ENCODE measurements at regions not wholly inside any gene's neighbourhood (a gene's known extent, or its start where the extent isn't known, plus 50 kb on each side); places are given as distances from the start of the nearest gene placed in this dataset.
"Not testable (repeated sequence)": the region's sequence is repeated elsewhere in the genome, so short reads cannot be mapped to it uniquely, and the experiment has no call there.

DNA sequence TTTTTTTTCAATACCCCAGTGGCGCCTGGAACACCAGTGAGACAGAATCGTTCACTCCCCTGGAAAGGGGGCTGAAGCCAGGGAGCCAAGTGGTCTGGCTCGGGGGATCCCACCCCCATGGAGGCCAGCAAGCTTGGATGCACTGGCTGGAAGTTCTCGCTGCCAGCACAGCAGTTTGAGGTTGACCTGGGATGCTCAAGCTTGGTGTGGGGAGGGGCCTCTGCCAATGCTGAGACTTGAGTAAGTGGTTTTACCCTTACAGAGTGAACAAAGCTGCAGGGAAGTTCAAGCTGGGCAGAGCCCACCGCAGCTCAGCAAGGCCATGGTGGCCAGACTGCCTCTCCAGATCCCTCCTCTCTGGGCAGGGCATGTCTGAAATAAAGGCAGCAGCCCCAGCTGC, 276.2 kb upstream of the CNTN6 start:
- DNase-seq (ENCODE audit: low spot score) = no peak

DNA sequence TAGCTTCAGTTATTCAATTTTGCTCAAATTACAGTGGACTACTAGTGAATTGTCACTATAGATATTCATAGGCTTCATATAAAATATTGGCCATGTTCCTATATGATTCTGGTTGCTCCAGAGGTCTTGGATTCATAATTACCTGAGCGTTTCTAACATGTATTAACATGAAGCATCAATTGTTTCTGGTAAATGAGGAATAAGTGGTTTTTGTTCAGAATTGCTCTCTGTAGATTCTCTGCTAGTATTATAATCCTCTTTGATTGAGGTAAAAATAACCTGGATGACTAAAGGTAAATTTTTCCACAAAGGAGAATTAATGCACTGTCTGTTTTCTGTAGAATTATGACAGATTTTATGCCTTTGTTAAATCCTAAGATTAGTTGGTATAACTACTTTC, 258.1 kb upstream of the CNTN6 start:
- no peak for DNase-seq (ENCODE audit: low spot score)

DNA sequence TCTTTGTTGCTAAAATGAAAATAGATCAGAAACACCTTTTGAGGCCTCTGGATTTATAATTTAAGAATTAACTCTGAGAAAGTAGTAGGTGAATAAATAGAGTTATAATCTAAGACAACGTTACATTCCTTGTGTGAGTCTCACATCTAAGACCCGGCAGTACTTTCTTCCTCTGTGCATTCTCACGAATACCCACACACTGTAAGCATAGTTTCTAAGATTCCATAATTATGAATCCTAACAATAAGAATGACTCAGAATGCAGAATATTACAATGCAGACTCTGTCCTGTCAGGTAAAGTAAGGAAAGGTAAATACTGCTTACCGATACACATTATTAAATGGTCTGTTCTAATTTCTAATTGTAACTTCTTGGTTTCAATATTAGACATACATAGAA, 257.7 kb upstream of the CNTN6 start:
- DNase-seq (ENCODE audit: low spot score) = no peak

DNA sequence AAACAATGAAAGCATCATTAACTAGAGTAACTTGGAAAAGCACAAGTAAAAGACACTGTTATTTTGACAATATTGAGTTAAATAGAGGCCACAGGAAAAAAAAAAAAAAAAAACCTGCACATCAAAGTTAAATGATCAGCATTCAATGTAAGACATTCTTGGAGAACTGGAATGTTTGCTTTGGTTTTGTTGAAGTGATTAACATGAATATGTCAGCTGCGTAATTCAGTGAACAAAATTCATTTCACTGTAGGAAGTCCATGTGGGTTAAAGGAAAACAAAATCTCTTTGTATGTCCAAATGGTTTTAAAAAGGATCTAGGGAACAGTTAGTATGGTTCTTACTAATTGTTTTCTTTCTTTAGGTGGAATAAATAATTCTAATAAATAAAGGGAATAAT, 252.8 kb upstream of the CNTN6 start:
- DNase-seq (ENCODE audit: low spot score) = no peak

DNA sequence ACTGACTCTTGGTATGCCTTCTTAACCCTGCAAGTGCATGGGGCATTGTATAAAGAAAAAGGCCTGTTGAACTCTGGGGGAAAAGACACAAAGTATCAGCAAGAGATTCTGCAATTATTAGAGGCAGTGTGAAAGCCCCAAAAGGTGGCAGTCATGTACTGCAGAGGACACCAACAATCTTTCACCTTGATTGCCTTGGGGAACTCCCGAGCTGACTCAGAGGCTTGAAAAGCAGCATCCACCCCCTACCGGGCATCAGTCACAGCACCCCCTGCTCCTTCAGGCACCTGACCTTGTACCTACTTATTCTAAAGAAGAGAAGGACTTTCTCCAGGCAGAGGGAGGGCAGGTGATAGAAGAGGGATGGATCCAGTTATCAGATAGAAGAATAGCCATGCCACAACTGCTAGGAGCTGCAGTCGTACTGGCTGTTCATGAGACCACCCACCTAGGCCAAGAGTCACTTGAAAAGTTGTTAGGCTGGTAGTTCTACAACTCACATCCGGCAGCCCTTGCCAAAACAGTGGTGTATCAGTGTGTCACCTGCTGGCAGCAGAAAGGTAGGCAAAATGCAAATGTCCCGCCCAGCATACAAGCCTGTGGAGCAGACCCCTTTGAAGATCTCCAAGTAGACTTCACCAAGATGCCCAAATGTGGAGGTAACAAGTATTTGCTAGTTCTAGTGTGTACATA, 241.6 kb upstream of the CNTN6 start:
- DNase-seq (ENCODE audit: low spot score) = no peak

DNA sequence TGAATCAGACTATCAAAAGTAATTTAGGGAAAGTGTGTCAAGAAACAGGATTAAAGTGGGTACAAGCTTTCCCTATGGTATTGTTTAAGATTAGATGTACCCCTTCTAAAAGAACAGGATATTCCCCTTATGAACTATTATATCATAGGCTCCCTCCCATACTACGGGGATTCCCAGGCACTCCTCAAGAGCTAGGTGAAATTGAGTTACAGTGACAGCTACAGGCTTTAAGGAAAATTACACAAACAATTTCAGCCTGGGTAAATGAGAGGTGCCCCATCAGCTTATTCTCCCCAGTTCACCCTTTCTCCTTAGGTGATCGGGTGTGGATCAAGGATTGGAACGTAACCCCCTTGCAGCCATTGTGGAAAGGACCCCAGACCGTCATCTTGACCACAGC, 240.8 kb upstream of the CNTN6 start:
- no peak for DNase-seq (ENCODE audit: low spot score)

DNA sequence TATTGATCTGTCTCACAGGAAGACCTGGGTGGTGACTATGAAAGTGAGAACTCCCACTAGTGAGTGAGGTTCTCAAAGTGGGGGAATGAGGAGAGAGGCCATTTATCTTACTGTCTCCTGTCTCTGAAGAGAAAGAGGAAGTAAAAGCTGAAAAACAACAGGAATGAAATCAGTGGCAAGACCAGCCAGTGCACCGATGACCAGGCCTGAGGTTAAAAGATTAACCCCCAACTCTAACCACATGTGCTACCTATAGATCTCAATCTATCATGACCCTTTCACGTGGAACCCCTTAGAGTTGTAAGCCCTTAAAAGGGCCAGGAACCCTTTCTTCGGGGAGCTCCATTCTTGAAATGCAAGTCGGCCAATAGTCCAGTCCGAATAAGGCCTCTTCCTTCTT, 239.3 kb upstream of the CNTN6 start:
- DNase-seq (ENCODE audit: low spot score) = no peak

DNA sequence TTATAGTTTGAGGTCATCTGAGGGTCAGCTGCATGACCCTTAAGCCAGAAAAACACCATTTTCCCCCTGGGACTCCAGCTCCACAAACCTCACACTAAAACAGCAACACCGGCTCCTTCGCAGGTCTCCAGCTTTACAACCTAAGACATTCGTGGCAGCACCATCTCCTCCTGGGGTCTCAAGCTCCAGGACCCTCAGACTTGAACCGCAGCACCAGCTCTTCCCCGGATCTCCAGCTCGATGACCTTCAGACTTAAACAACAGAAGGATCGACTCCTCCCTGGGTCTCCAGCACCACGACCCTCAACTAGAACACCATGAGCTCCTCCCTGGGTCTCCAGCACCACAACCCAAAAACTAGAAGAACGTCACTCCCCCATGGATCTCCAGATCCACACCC, 233.7 kb upstream of the CNTN6 start:
- DNase-seq (ENCODE audit: low spot score) = no peak

DNA sequence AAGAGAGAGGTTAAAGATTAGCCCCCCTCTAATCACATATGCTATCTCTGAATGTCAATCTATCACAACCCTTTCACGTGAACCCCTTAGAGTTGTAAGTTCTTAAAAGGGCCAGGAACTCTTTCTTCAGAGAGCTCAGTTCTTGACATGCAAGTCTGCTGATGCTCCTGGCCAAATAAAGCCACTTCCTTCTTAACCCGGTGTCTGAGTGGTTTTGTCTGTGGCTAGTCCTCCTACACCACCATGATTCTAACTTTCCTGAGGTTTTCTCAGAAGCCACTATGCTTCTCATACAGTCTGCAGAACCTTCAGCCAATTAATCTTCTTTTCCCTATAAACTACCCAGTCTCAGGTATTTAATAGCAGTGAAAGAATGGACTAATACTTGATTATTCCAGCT, 231.1 kb upstream of the CNTN6 start:
- no peak for DNase-seq (ENCODE audit: low spot score)

DNA sequence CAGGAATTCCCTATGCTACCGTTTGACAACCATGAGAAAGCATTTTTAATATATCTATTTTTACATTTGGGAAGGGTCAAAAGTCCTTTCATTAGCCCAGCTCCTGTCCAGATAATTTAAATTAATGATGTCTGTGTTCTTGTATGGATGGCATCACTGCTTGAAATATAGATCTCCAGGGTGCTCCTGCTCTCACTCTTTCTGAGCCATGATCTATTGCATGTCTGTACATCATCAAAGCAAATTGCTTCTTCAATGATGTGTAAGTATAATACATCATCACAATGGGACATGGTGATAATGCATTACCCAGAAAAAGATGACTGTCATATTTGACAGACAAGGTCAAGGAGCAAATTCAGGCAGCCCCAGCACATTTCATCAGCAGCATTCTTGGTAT, 223.6 kb upstream of the CNTN6 start:
- no peak for DNase-seq (ENCODE audit: low spot score)

DNA sequence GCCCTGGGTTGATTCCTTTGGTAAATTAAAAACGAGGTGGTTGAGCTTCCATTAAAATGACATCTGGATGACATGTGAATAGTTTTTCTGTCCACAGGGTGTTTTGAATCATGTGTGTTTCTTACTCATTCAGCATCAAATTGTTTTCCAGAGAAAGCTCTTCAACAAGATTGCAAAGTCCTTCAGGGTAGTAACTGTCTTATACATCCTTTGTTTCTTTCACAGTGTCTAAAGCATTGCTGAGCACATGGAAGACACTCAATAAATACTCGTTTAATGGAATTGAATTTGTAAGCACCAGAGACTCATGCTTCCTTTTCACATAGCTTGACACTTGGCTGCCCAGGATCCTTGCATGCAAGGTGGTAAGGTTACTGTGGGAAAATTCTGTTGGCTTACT, 223.1 kb upstream of the CNTN6 start:
- DNase-seq (ENCODE audit: low spot score) = no peak

DNA sequence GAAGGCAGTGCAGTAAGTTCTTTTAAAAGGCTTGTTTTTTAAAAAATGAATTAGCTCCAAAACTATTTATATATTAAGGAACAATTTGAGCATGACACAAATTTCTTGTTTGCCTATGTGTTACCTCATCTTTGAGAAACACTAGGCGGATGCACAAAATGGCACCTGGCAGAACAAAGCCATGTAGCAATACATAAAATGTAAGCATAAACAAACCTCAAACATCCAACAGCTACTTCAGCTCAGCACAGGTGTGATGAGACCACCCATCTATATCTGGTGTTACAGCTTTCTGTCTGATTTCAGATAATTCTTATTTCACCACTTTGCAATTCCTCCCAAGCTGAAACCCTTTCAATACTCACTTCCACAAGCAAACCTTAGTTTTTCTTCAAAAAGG, 221.2 kb upstream of the CNTN6 start:
- DNase-seq (ENCODE audit: low spot score) = no peak

DNA sequence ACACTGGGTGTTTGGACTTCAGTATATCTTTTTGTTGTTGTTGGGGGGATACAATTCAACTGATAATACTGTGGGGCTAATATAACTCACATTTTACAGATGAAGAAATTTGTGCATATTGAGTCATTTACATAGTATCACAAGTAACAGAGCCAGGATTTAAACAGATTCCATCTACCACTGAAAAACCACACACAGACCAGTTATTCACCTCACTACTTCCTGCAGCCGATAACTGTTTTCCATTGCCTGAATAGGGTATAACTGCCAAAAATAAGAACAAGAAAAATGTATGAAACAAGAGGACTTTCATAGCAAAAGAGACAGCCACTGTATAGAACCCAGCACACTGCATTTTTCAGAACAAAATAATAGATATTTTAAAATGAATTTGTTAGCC, 215.8 kb upstream of the CNTN6 start:
- DNase-seq (ENCODE audit: low spot score) = no peak

DNA sequence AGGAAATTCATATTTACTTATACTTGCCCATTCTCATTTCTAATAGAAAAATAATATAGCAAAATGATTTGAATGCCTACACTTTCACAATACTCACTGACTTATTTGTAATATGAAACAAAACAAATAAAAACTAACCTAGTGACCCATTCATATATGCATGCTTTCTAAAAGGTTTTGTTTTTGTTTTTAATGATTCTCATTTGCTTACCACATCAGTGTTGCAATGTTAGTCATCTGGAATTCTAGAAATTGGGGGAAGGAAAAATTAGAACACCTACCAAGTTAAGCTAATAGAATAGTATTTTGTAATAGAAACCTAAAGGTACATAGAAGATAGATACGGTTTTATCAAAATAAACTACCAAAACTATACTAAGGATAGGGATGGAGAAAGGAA, 214.1 kb upstream of the CNTN6 start:
- no peak for DNase-seq (ENCODE audit: low spot score)

DNA sequence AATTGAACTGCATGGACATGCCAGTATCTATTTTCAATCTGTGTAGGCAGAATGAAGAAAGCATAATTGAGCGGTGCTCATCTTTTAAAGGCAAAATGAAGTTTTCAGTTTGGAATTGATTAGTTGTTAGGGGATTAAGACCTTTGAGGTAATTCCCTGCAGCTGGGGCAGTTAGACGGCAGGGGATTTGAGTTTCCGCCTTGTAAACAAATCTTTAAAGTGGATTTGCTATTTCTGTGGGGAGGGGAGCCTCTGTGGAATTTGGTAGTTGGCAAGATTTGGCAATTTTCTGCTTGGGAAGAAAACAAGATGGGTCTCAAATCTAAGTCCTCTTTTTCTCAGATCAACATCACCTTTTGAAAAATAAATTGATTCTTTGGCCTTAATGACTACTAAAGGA, 212.5 kb upstream of the CNTN6 start:
- DNase-seq (ENCODE audit: low spot score) = no peak

DNA sequence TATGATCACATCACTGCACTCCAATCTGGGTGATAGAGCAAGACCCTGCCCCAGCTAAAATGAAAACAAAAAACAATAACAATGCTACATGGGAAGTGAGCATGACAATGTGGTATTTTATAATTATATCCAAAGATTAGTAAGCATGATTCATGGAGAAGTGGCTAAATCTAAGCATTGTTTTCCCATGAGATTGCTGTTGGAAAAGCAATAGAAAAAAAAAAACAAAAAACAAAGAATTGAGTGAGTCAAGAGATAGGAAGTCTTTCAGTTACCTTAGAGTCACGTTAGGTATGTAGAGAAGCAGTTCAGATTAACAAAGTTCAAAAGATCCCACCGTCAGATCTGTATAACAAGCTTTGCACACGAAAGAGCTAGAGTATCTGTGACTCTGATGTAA, 210.3 kb upstream of the CNTN6 start:
- DNase-seq (ENCODE audit: low spot score) = no peak

DNA sequence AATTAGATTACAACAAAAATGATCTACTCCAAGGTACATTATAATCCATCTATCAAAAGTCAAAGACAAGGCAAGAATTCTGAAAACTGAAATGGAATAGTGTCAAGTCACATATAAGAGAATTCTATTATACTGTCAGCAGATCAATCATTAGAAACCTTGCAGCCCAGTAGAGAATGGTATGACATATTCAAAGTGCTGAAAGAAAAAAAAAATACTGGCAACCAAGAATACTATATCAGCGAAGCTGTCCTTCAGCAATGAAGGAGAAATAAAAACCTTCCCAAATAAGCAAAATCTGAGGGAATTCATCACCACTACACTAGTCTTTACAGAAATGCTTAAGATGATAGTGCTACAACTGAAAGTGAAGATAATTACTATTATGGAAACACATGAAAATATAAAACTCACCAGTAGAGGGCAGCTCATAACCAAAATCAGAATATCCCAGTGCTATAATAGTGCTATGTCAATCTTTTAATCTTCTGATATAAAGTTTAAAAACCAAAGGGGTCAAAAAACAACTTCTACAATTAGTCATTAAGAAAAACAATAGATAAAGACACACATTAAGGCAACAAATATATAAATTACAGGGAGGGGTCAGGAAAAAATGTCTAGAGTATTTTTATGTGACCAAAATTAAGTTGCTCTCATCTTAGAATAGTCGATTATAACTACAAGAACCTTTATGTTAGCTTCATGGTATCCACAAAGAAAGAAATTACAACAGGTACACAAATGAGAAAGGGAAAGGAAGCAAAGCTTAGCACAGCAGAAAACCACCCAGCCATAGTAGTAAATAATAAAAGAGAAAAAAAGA, 190.7 kb upstream of the CNTN6 start:
- peak; percentile 13 for DNase-seq (ENCODE audit: low spot score)

DNA sequence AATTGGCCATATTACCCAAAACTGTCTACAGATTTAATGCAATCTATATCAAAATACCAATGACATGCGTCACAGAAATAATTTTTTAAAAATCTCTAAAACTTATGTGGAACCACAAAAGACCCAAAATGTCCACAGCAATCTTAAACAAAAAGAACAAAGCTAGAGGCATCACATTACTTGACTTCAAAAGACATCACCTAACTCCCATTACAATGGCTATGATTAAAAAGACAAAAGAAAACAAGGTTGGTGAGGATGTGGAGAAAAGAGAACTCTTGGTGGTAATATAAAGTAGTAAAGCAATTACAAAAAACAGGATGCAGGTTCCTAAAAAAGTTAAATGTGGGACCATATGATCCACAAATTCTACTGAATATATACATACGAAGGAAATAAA, 187.6 kb upstream of the CNTN6 start:
- DNase-seq (ENCODE audit: low spot score) = no peak

DNA sequence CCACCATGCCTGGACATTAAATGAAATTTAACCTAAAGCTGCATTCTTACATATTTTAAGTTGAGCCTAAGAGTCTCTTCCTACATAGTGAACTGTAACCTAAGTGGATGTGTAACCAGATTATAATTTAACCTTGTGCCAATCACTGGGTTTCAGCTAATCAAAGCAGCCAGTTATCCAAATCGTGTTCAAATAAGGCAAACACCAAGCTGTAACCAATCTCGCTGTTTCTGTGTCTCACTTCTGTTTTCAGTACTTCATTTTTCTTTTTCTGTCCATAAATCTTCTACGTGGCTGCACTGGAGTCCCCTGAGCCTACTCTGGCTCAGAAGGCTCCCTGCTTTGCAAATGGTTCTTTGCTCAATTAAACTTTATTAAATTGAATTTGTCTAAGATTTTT, 186.1 kb upstream of the CNTN6 start:
- no peak for DNase-seq (ENCODE audit: low spot score)

DNA sequence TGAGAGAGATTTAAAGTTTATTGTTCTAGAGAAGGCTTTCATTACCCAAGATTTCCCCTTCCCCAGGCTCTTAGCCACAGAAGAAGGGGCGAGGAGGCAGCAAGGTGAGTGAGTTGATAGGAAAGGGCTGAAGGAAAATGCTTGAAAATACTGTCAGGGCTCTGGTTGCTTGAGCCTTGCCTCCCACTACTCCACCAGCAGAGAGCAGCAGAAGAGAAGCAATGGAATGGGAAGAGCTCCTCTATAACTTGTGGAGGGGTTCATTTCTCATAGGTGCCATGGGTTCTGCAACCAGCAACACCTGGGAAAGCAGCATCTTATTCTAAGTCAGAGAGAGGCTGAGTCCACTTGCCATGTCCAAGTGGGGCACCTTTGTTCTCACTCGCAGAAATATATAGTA, 184.0 kb upstream of the CNTN6 start:
- no peak for DNase-seq (ENCODE audit: low spot score)

DNA sequence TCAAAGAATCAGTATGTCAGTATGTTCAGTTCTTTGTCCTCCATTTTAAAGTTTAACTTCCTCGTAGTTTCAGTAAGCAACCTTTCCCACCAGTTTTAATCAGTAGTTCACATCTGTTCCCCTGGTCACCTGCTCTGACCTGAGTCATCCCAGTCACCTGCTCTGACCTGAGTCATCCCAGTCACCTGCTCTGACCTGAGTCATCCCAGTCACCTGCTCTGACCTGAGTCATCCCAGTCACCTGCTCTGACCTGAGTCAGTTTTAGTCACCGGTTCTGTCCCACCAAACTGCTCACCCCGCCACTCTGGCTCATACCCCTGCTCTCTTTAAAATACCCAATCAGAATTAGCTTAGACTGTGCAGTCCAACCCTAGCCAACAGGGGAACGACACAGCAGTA, 180.1 kb upstream of the CNTN6 start:
- DNase-seq (ENCODE audit: low spot score) = not testable (repeated sequence)

DNA sequence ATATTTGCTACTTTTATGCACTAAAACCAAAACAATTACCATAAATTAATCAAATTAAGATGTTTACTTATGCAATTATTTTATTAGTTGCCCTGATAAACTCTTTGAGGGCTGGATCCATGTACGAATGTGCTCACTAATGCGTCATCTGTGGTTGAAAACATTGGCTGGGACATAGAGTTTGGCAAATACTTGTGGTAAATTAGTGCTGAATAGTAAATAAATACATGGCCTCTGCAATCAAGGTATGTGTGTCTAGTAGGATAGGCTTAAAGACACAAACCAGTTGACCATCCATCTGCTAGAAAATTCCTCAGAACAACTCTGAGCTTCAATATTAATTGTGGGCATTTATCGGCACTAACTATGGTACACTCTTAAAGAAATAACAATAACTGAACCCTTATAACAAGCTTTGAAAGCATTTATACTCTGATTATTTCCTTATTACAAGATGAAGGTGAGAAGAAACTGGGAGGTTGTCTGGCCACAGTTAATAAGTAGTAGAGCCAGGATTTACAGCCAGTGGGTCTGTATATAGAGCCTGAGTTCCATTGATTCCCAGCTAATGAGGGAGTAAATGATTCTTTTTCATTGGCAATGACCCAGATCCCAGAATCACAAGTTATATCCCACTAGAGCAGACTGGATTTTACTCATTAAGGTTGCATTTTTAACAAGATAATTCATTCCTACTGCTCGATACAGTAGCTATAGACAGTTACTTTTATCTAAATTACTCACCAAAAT, 169.5 kb upstream of the CNTN6 start:
- no peak for DNase-seq (ENCODE audit: low spot score)

DNA sequence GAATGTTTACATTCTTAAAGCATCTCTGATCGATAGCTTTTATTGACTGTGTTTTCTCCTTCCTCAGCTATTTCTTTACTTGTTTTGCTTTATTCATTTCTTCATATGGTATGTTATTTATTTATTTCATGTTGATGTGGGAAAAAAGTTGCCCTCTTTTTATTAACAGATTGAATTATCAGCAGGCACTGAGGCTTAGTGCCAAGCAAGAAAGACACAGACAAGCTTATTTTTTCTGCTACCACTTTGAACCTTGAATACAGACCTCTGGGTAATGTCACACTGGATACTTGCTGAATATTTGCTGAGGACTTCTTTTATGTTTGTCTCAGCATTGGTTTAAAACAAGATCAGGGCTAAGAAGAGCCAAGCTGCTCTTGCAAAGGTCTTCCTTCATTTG, 162.0 kb upstream of the CNTN6 start:
- DNase-seq (ENCODE audit: low spot score) = no peak
